K562 (cell line): ENCODE measurements at regions not wholly inside any gene's neighbourhood (a gene's known extent, or its start where the extent isn't known, plus 50 kb on each side); places are given as distances from the start of the nearest gene placed in this dataset.

ENCODE experiments used
- JUND ChIP-seq, 2 experiments: IDR thresholded peaks; 2 replicates in 1 of 2; 3 replicates in 1 of 2; pipeline ENCODE4 v1.6.1; 2011; ENCODE audit warnings: borderline replicate concordance in 2 of 2, low read depth in 2 of 2, low read length in 2 of 2, improper control_type of control experiment in 1 of 2, missing biosample characterization in 1 of 2, missing genetic modification characterization in 1 of 2, missing genetic modification reagents in 1 of 2
- NCOA4 ChIP-seq: fragments of 450-650 bp; IDR thresholded peaks from 2 replicates; pipeline ENCODE4 v1.6.1; 2018; ENCODE audit warnings: mild to moderate bottlenecking; ENCODE audit not compliant: partially characterized antibody
- YBX1 ChIP-seq: fragments of 450-650 bp; IDR thresholded peaks from 2 replicates; pipeline ENCODE4 v1.7.1; 2016; ENCODE audit warnings: mild to moderate bottlenecking

DNA sequence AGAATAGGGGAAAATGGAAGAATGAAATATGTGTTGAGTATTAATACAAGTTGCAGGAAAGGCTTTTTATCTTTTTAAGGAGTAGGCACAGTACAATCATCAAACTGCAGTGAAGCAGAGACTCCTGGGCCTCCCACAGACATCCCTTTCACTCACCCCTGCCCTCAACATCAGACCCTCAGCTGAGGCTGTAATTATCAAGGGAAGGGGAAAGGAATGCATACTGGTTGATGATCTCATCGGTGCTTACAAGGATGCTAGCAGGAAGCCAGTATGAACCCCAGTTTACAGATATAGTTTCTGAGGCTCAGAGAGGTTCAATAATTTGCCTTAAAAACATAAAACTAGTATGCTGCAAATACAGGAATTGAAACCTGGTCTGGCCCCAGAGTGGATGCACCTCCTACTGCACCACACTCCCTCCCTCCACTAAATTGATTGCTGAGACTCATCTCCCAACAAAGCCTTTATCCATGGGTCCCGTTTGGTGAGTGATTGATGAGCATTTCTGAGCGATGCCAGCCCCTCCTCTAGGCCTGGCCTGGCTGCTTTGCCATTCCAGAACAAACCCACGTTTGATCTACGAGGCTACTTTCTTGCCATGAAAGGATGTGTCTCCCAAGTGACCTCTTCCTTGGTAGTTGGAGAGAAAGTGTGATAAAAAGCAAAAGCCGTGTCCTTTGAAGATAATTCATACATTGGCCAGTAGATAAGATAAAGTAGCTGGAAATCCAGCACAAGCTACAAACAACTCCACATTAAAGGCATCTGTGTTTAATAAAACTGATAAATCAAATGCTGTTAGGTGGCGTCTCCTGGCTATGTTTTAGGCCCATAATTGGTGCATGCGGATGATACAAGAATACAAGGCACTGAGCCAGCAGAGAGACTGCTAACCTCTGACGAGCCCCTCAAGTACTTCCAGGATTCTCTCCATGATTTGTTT, 233.9 kb upstream of the CAMK1G start:
- TF ChIP-seq NCOA4 (no peak), JUND (IDR thresholded peaks at IDR 0.05; ENCODE audit: borderline replicate concordance, low read depth, low read length) (no peak), JUND (tag; IDR thresholded peaks at IDR 0.05; ENCODE audit: borderline replicate concordance, low read depth, low read length) (no peak), YBX1 (no peak)
